Erythroblast (primary cell): ENCODE measurements at regions not wholly inside any gene's neighbourhood (a gene's known extent, or its start where the extent isn't known, plus 50 kb on each side); places are given as distances from the start of the nearest gene placed in this dataset.

Experiments
- GATA1 ChIP-seq: IDR thresholded peaks from 2 replicates; pipeline ENCODE4 v1.6.1; 2011; ENCODE audit warnings: low read depth, mild to moderate bottlenecking, control low read depth, low read length, moderate library complexity
- POLR2A ChIP-seq: IDR thresholded peaks from 2 replicates; pipeline ENCODE4 v1.6.1; 2011; ENCODE audit warnings: mild to moderate bottlenecking, low read length

- no peak for TF ChIP-seq POLR2A
- TF ChIP-seq GATA1, result no peak
Measured at GRCh38 chr21:32965129-32965680, 60.5 kb upstream of the OLIG2 start.
